ENCODE measurements at regions not wholly inside any gene's neighbourhood (a gene's known extent, or its start where the extent isn't known, plus 50 kb on each side); places are given as distances from the start of the nearest gene placed in this dataset.

DNA sequence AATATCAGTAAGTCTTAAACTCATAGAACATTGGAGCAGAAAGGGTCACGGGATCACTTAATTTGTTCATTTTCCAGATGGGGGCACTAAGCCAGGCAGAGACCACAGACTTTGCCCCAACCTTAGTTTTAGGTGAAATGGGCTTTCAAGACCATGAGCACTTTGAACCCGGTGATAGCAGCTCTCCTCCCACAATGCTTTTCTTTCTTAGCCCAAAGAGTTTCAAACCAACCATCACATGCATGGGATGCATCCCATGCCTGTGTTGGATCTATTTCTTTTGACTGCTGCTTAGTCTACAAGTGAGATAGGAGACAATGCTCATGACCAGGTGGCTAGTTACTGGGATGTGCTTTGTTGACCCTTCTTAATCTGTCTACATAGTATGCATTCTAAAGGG is 240.6 kb downstream of the NUF2 start (continued):
- TF ChIP-seq, protein P1, sequence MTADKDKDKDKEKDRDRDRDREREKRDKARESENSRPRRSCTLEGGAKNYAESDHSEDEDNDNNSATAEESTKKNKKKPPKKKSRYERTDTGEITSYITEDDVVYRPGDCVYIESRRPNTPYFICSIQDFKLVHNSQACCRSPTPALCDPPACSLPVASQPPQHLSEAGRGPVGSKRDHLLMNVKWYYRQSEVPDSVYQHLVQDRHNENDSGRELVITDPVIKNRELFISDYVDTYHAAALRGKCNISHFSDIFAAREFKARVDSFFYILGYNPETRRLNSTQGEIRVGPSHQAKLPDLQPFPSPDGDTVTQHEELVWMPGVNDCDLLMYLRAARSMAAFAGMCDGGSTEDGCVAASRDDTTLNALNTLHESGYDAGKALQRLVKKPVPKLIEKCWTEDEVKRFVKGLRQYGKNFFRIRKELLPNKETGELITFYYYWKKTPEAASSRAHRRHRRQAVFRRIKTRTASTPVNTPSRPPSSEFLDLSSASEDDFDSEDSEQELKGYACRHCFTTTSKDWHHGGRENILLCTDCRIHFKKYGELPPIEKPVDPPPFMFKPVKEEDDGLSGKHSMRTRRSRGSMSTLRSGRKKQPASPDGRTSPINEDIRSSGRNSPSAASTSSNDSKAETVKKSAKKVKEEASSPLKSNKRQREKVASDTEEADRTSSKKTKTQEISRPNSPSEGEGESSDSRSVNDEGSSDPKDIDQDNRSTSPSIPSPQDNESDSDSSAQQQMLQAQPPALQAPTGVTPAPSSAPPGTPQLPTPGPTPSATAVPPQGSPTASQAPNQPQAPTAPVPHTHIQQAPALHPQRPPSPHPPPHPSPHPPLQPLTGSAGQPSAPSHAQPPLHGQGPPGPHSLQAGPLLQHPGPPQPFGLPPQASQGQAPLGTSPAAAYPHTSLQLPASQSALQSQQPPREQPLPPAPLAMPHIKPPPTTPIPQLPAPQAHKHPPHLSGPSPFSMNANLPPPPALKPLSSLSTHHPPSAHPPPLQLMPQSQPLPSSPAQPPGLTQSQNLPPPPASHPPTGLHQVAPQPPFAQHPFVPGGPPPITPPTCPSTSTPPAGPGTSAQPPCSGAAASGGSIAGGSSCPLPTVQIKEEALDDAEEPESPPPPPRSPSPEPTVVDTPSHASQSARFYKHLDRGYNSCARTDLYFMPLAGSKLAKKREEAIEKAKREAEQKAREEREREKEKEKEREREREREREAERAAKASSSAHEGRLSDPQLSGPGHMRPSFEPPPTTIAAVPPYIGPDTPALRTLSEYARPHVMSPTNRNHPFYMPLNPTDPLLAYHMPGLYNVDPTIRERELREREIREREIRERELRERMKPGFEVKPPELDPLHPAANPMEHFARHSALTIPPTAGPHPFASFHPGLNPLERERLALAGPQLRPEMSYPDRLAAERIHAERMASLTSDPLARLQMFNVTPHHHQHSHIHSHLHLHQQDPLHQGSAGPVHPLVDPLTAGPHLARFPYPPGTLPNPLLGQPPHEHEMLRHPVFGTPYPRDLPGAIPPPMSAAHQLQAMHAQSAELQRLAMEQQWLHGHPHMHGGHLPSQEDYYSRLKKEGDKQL (CRISPR knock-in tag; IDR thresholded peaks at IDR 0.05; ENCODE audit: borderline replicate concordance), result no peak

- DNase-seq (ENCODE audit: extremely low read depth in 1 of 4, low spot score in 3 of 4), result no peak
- Histone ChIP-seq H3K9ac (ENCODE audit: insufficient read depth in 1 of 2, low read depth in 2 of 2, low read length in 2 of 2) (no peak overlapping the region), H3K9me3 (replicated peaks; ENCODE audit: control insufficient read depth, insufficient read depth, low read depth, low read length) (0 out of 2 replicates have a peak, but pooled peaks cover 2% of the 10 kb centered on the region), H4K20me1 (replicated peaks; ENCODE audit: control insufficient read depth, insufficient read depth, low read length) (no peaks in the 10 kb centered on the region), H2AFZ (ENCODE audit: low read depth, low read length) (no peak overlapping the region), H3K79me2 (ENCODE audit: control insufficient read depth, insufficient read depth, low read length) (no peaks in the 10 kb centered on the region), H3K4me3 (no peak overlapping the region), H3K27ac (ENCODE audit: extremely low read depth, low read depth, low read length) (no peak overlapping the region), H3K27me3 (ENCODE audit: control insufficient read depth in 2 of 2, insufficient read depth in 2 of 2, low read length in 2 of 2) (no peaks in the 10 kb centered on the region), H3K4me2 (ENCODE audit: insufficient read depth, low read length) (no peak overlapping the region), H3K9me1 (ENCODE audit: control insufficient read depth, insufficient read depth, low read length) (no peaks in the 10 kb centered on the region), H3K36me3 (ENCODE audit: control insufficient read depth, insufficient read depth, low read length) (no peaks in the 10 kb centered on the region), H3K4me1 (replicated peaks in 1 of 2; ENCODE audit: control insufficient read depth in 2 of 2, insufficient read depth in 2 of 2, low read length in 2 of 2) (no peaks in the 10 kb centered on the region)
- FAIRE-seq, result no peak
- intact Hi-C loops (cut with micrococcal nuclease) (no loop called here), in situ Hi-C loops (cut with MboI) (no loop called here)
- CTCF ChIA-PET (ENCODE audit: low intra/inter-chr PET ratio), result no interaction called here
- ATAC-seq, result no peak
- POLR2A ChIA-PET, result no interaction called here
- WGBS (ENCODE audit: insufficient coverage, low coverage, missing lambda C conversion rate), result 0% methylated on average over 3 of the region's 3 CpGs
- no TSS peak for BruUV-seq (replicated peaks)
- TF ChIP-seq SAFB2 (IDR thresholded peaks at IDR 0.05; ENCODE audit: borderline replicate concordance, low read depth, low read length, severe bottlenecking), result no peak
- no peak for TF ChIP-seq CREB5 (CRISPR knock-in tag; IDR thresholded peaks at IDR 0.05)
- TF ChIP-seq, protein P2, sequence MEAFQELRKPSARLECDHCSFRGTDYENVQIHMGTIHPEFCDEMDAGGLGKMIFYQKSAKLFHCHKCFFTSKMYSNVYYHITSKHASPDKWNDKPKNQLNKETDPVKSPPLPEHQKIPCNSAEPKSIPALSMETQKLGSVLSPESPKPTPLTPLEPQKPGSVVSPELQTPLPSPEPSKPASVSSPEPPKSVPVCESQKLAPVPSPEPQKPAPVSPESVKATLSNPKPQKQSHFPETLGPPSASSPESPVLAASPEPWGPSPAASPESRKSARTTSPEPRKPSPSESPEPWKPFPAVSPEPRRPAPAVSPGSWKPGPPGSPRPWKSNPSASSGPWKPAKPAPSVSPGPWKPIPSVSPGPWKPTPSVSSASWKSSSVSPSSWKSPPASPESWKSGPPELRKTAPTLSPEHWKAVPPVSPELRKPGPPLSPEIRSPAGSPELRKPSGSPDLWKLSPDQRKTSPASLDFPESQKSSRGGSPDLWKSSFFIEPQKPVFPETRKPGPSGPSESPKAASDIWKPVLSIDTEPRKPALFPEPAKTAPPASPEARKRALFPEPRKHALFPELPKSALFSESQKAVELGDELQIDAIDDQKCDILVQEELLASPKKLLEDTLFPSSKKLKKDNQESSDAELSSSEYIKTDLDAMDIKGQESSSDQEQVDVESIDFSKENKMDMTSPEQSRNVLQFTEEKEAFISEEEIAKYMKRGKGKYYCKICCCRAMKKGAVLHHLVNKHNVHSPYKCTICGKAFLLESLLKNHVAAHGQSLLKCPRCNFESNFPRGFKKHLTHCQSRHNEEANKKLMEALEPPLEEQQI (IDR thresholded peaks at IDR 0.05), result no peak
- no peak for TF ChIP-seq ATF3 (IDR thresholded peaks at IDR 0.05)
- no peak for TF ChIP-seq ATF3 (CRISPR knock-in tag; conservative IDR thresholded peaks at IDR 0.05)
- no peak for TF ChIP-seq KAT8 (IDR thresholded peaks at IDR 0.05; ENCODE audit: low read depth)
- TF ChIP-seq TCF7L2 (IDR thresholded peaks at IDR 0.05; ENCODE audit: low read depth, low read length), result no peak
- TF ChIP-seq PTBP1 (IDR thresholded peaks at IDR 0.05; ENCODE audit: low read depth, low read length), result no peak
- no peak for TF ChIP-seq RBM17 (IDR thresholded peaks at IDR 0.05; ENCODE audit: borderline replicate concordance, low read depth, low read length)
- no peak for TF ChIP-seq ZC3H4 (CRISPR knock-in tag; IDR thresholded peaks at IDR 0.05; ENCODE audit: borderline replicate concordance)
These were observed 243.4 kb downstream of the NUF2 start for GRCh38 chr1:163565166-163565565.

All from K562 (cell line).